ENCODE measurements at regions not wholly inside any gene's neighbourhood (a gene's known extent, or its start where the extent isn't known, plus 50 kb on each side); places are given as distances from the start of the nearest gene placed in this dataset.

- Histone ChIP-seq H3K79me2 (ENCODE audit: insufficient read depth) (no peaks in the 10 kb centered on the region), H3F3A (replicated peaks; ENCODE audit: insufficient read depth) (no peaks in the 10 kb centered on the region), H2AFZ (ENCODE audit: low read depth) (no peak overlapping the region), H3K4me2 (no peak overlapping the region), H3K9me3 (no peaks in the 10 kb centered on the region), H3K9me2 (0 out of 2 replicates have a peak, but pooled peaks cover 3% of the 10 kb centered on the region), H3K9ac (no peak overlapping the region), H4K20me1 (ENCODE audit: insufficient read depth) (no peaks in the 10 kb centered on the region), H3K36me3 (replicated peaks in 1 of 2; ENCODE audit: control insufficient read depth in 1 of 2, insufficient read depth in 2 of 2, low read length in 1 of 2) (no peaks in the 10 kb centered on the region), H3K4me1 (ENCODE audit: control insufficient read depth in 1 of 2, insufficient read depth in 2 of 2, low read depth in 1 of 2, low read length in 1 of 2) (no peaks in the 10 kb centered on the region), H3K27me3 (ENCODE audit: insufficient read depth) (no peaks in the 10 kb centered on the region), H3K27ac (ENCODE audit: low read depth in 2 of 2, low read length in 1 of 2) (no peak overlapping the region), H3K4me3 (ENCODE audit: low read depth in 2 of 2, low read length in 1 of 2) (no peak overlapping the region)
- ChIA-PET CTCF (no interaction called here), POLR2A (no interaction called here)
- TF ChIP-seq, protein P1, sequence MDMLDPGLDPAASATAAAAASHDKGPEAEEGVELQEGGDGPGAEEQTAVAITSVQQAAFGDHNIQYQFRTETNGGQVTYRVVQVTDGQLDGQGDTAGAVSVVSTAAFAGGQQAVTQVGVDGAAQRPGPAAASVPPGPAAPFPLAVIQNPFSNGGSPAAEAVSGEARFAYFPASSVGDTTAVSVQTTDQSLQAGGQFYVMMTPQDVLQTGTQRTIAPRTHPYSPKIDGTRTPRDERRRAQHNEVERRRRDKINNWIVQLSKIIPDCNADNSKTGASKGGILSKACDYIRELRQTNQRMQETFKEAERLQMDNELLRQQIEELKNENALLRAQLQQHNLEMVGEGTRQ (IDR thresholded peaks at IDR 0.05; ENCODE audit: borderline replicate concordance, low read depth, low read length): no peak
- TF ChIP-seq FOSL2 (IDR thresholded peaks at IDR 0.05; ENCODE audit: borderline replicate concordance, low read depth) (no peak), FOXM1 (IDR thresholded peaks at IDR 0.05; ENCODE audit: low read depth) (no peak), NRF1 (IDR thresholded peaks at IDR 0.05; ENCODE audit: low read depth, low read length) (no peak), GATA2 (CRISPR knock-in tag; IDR thresholded peaks at IDR 0.05) (no peak), RFX5 (IDR thresholded peaks at IDR 0.05; ENCODE audit: low read length) (no peak), POLR2AphosphoS5 (IDR thresholded peaks at IDR 0.05; ENCODE audit: low read depth, low read length) (no peak), ELF1 (IDR thresholded peaks at IDR 0.05) (no peak), SMC3 (IDR thresholded peaks at IDR 0.05; ENCODE audit: low read depth, low read length) (no peak), TEAD4 (IDR thresholded peaks at IDR 0.05; ENCODE audit: borderline replicate concordance, insufficient read depth) (no peak), JUND (IDR thresholded peaks at IDR 0.05) (no peak), EZH2phosphoT487 (IDR thresholded peaks at IDR 0.05; ENCODE audit: borderline replicate concordance, low read depth) (no peak), FOXJ3 (CRISPR knock-in tag; IDR thresholded peaks at IDR 0.05) (no peak), IRF3 (IDR thresholded peaks at IDR 0.05; ENCODE audit: low read depth, low read length) (no peak), TCF12 (IDR thresholded peaks at IDR 0.05) (no peak), TAF1 (IDR thresholded peaks at IDR 0.05; ENCODE audit: borderline replicate concordance, low read depth, low read length) (no peak)
- TF ChIP-seq, protein P2, sequence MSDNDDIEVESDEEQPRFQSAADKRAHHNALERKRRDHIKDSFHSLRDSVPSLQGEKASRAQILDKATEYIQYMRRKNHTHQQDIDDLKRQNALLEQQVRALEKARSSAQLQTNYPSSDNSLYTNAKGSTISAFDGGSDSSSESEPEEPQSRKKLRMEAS (IDR thresholded peaks at IDR 0.05; ENCODE audit: low read depth): no peak
- TF ChIP-seq, protein P3, sequence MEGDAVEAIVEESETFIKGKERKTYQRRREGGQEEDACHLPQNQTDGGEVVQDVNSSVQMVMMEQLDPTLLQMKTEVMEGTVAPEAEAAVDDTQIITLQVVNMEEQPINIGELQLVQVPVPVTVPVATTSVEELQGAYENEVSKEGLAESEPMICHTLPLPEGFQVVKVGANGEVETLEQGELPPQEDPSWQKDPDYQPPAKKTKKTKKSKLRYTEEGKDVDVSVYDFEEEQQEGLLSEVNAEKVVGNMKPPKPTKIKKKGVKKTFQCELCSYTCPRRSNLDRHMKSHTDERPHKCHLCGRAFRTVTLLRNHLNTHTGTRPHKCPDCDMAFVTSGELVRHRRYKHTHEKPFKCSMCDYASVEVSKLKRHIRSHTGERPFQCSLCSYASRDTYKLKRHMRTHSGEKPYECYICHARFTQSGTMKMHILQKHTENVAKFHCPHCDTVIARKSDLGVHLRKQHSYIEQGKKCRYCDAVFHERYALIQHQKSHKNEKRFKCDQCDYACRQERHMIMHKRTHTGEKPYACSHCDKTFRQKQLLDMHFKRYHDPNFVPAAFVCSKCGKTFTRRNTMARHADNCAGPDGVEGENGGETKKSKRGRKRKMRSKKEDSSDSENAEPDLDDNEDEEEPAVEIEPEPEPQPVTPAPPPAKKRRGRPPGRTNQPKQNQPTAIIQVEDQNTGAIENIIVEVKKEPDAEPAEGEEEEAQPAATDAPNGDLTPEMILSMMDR (IDR thresholded peaks at IDR 0.05): no peak
- TF ChIP-seq, protein P4, sequence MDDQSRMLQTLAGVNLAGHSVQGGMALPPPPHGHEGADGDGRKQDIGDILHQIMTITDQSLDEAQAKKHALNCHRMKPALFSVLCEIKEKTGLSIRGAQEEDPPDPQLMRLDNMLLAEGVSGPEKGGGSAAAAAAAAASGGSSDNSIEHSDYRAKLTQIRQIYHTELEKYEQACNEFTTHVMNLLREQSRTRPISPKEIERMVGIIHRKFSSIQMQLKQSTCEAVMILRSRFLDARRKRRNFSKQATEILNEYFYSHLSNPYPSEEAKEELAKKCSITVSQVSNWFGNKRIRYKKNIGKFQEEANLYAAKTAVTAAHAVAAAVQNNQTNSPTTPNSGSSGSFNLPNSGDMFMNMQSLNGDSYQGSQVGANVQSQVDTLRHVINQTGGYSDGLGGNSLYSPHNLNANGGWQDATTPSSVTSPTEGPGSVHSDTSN (IDR thresholded peaks at IDR 0.05): no peak
- no peak for DNase-seq
Measured at GRCh38 chr3:18215639-18216038, 209.5 kb downstream of the SATB1 start.

All from SK-N-SH (cell line).